OCI-LY7 (cell line): ENCODE measurements at regions not wholly inside any gene's neighbourhood (a gene's known extent, or its start where the extent isn't known, plus 50 kb on each side); places are given as distances from the start of the nearest gene placed in this dataset.

Experiments
- BruUV-seq: library from RNA; stranded (reverse); fragments of 400-500 nt; replicated peaks from 2 replicates; lab custom pipeline; 2021; lab: Mats Ljungman, UMichigan
- CTCF ChIA-PET: fragments of 300-600 bp; sonication (Branson Sonifier 250); formaldehyde crosslinking; loops from one replicate; lab custom pipeline; 2022; ENCODE audit warnings: antibody characterized with exemption; ENCODE audit not compliant: unreplicated experiment; lab: Charles Lee
- POLR2A ChIA-PET: fragments of 300-600 bp; sonication (Branson Sonifier 250); formaldehyde crosslinking; loops from one replicate; lab custom pipeline; 2022; ENCODE audit warnings: antibody characterized with exemption; lab: Charles Lee
- DNase-seq: peaks from one replicate; pipeline ENCODE4 v3.0.0-alpha.2; 2015; ENCODE audit warnings: low spot score
- H2AFZ ChIP-seq: fragments of 200-600 bp; sonication (generic), shearing (Covaris generic); 2 replicates; pipeline ENCODE4 v1.6.1; 2014; ENCODE audit warnings: mild to moderate bottlenecking, antibody characterized with exemption, low read length, moderate library complexity
- H3K27ac ChIP-seq: fragments of 200-600 bp; sonication (generic); 2 replicates; pipeline ENCODE4 v1.5.1; 2014; ENCODE audit warnings: mixed run types, low read depth, mild to moderate bottlenecking, moderate library complexity, low read length, inconsistent platforms; ENCODE audit not compliant: poor library complexity, severe bottlenecking
- H3K36me3 ChIP-seq: fragments of 200-600 bp; sonication (generic); 2 replicates; pipeline ENCODE4 v1.6.1; 2014; ENCODE audit warnings: mild to moderate bottlenecking, antibody characterized with exemption, low read length, moderate library complexity, mixed read lengths; ENCODE audit not compliant: insufficient read depth
- H3K4me1 ChIP-seq: fragments of 200-600 bp; sonication (generic); 2 replicates; pipeline ENCODE4 v1.5.1; 2014; ENCODE audit warnings: mild to moderate bottlenecking, low read length; ENCODE audit not compliant: insufficient read depth, poor library complexity, severe bottlenecking
- H3K4me2 ChIP-seq: fragments of 200-600 bp; sonication (generic); 2 replicates; pipeline ENCODE4 v1.6.1; 2014; ENCODE audit warnings: mild to moderate bottlenecking, low read length
- H3K4me3 ChIP-seq: fragments of 200-600 bp; sonication (generic); 2 replicates; pipeline ENCODE4 v1.5.1; 2014; ENCODE audit warnings: mild to moderate bottlenecking, low read depth, low read length; ENCODE audit not compliant: poor library complexity, severe bottlenecking
- H3K79me2 ChIP-seq: fragments of 200-600 bp; sonication (generic); 2 replicates; pipeline ENCODE4 v1.6.1; 2016; ENCODE audit warnings: low read depth, mild to moderate bottlenecking, low read length, moderate library complexity, mixed read lengths; ENCODE audit not compliant: insufficient read depth
- H3K9me2 ChIP-seq: fragments of 200-600 bp; sonication (generic); 2 replicates; pipeline ENCODE4 v1.6.1; 2016; ENCODE audit warnings: mild to moderate bottlenecking, low read length, mixed read lengths; ENCODE audit not compliant: insufficient read depth
- H3K9me3 ChIP-seq: fragments of 200-600 bp; sonication (generic); 2 replicates; pipeline ENCODE4 v1.6.1; 2014; ENCODE audit warnings: mild to moderate bottlenecking, mixed run types, low read length, mixed read lengths
- H4K20me1 ChIP-seq: fragments of 200-600 bp; sonication (generic); 2 replicates; pipeline ENCODE4 v1.6.1; 2014; ENCODE audit warnings: mild to moderate bottlenecking, antibody characterized with exemption, low read length, moderate library complexity, mixed read lengths; ENCODE audit not compliant: insufficient read depth
- EZH2phosphoT487 ChIP-seq: fragments of 200-600 bp; sonication (generic); IDR thresholded peaks from 2 replicates; pipeline ENCODE4 v1.6.1; 2018; ENCODE audit warnings: low read depth, borderline replicate concordance, mild to moderate bottlenecking, mixed run types, antibody characterized with exemption, low read length, moderate library complexity, mixed read lengths
- intact Hi-C: fragments of 100-400 bp; cut with micrococcal nuclease; formaldehyde crosslinking; loops from one replicate; pipeline ENCODE4 v1.10.0; 2022; ENCODE audit not compliant: unreplicated experiment
- TF ChIP-seq, protein P1 (sequence below): fragments of 200-600 bp; sonication (generic); conservative IDR thresholded peaks from 2 replicates; pipeline ENCODE4 v1.5.1; 2014; ENCODE audit warnings: mild to moderate bottlenecking, antibody characterized with exemption, low read length, moderate library complexity, mixed read lengths

GRCh38 chr21:39009587-39010225, 173.5 kb downstream of the PSMG1 start:
- H3K79me2 ChIP-seq = no peaks in the 10 kb centered on the region
- no peaks in the 10 kb centered on the region for H4K20me1 ChIP-seq
- no peak overlapping the region for H2AFZ ChIP-seq
- H3K4me3 ChIP-seq = no peak overlapping the region
- intact Hi-C loops = no loop called here
- H3K36me3 ChIP-seq = no peaks in the 10 kb centered on the region
- no peaks in the 10 kb centered on the region for H3K9me3 ChIP-seq
- TF ChIP-seq EZH2phosphoT487 = no peak
- TF ChIP-seq, protein P1, sequence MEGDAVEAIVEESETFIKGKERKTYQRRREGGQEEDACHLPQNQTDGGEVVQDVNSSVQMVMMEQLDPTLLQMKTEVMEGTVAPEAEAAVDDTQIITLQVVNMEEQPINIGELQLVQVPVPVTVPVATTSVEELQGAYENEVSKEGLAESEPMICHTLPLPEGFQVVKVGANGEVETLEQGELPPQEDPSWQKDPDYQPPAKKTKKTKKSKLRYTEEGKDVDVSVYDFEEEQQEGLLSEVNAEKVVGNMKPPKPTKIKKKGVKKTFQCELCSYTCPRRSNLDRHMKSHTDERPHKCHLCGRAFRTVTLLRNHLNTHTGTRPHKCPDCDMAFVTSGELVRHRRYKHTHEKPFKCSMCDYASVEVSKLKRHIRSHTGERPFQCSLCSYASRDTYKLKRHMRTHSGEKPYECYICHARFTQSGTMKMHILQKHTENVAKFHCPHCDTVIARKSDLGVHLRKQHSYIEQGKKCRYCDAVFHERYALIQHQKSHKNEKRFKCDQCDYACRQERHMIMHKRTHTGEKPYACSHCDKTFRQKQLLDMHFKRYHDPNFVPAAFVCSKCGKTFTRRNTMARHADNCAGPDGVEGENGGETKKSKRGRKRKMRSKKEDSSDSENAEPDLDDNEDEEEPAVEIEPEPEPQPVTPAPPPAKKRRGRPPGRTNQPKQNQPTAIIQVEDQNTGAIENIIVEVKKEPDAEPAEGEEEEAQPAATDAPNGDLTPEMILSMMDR = no peak
- no peak for DNase-seq
- H3K4me1 ChIP-seq = peaks cover 20% of the 10 kb centered on the region
- H3K9me2 ChIP-seq = no peaks in the 10 kb centered on the region
- no peak overlapping the region for H3K4me2 ChIP-seq
- CTCF ChIA-PET = no interaction called here
- no TSS peak for BruUV-seq
- H3K27ac ChIP-seq = no peak overlapping the region
- POLR2A ChIA-PET = no interaction called here

GRCh38 chr21:39007985-39008384, 175.3 kb downstream of the PSMG1 start:
- ChIA-PET CTCF (no interaction called here), POLR2A (interaction anchor here (1.0 kb wide), 1 partner anchor 121 kb away, joined by 4 read pairs; no protein-coding TSS in a partner anchor)
- no TSS peak for BruUV-seq
- Histone ChIP-seq H3K4me3 (no peak overlapping the region), H3K79me2 (no peaks in the 10 kb centered on the region), H3K9me3 (no peaks in the 10 kb centered on the region), H3K4me2 (no peak overlapping the region), H2AFZ (no peak overlapping the region), H3K36me3 (no peaks in the 10 kb centered on the region), H3K27ac (no peak overlapping the region), H3K9me2 (no peaks in the 10 kb centered on the region), H3K4me1 (peaks cover 33% of the 10 kb centered on the region), H4K20me1 (no peaks in the 10 kb centered on the region)
- intact Hi-C loops = no loop called here
- TF ChIP-seq EZH2phosphoT487 = no peak
- TF ChIP-seq, protein P1 = no peak
- DNase-seq = no peak

DNA sequence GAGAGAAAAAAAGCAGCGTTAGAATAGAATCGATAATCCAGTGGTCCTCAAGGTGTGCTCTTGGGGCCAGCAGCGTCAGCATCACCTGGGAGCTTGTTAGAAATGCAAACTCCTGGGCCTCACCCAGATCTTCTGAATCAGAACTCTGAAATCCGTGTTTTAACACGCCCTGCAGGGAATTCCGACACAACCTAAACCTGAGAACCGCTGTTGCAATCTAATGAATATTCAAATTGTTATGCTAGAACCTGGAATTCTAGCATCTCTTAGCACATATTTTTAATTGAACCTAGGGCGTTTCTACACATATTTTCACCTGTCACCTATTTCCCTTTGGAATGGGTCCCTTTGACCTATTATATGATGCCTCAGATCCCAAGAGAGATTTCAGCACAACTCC, 175.7 kb downstream of the PSMG1 start:
- no TSS peak for BruUV-seq
- Histone ChIP-seq H2AFZ (no peak overlapping the region), H4K20me1 (no peaks in the 10 kb centered on the region), H3K9me2 (no peaks in the 10 kb centered on the region), H3K9me3 (no peaks in the 10 kb centered on the region), H3K36me3 (no peaks in the 10 kb centered on the region), H3K4me1 (peaks cover 33% of the 10 kb centered on the region), H3K4me3 (no peak overlapping the region), H3K4me2 (no peak overlapping the region), H3K79me2 (no peaks in the 10 kb centered on the region), H3K27ac (no peak overlapping the region)
- ChIA-PET POLR2A (interaction anchor here (1.0 kb wide), 1 partner anchor 121 kb away, joined by 4 read pairs; no protein-coding TSS in a partner anchor), CTCF (no interaction called here)
- no peak for DNase-seq
- intact Hi-C loops = no loop called here
- TF ChIP-seq EZH2phosphoT487 = no peak
- TF ChIP-seq, protein P1 = no peak
